ENCODE measurements at regions not wholly inside any gene's neighbourhood (a gene's known extent, or its start where the extent isn't known, plus 50 kb on each side); places are given as distances from the start of the nearest gene placed in this dataset.

DNA sequence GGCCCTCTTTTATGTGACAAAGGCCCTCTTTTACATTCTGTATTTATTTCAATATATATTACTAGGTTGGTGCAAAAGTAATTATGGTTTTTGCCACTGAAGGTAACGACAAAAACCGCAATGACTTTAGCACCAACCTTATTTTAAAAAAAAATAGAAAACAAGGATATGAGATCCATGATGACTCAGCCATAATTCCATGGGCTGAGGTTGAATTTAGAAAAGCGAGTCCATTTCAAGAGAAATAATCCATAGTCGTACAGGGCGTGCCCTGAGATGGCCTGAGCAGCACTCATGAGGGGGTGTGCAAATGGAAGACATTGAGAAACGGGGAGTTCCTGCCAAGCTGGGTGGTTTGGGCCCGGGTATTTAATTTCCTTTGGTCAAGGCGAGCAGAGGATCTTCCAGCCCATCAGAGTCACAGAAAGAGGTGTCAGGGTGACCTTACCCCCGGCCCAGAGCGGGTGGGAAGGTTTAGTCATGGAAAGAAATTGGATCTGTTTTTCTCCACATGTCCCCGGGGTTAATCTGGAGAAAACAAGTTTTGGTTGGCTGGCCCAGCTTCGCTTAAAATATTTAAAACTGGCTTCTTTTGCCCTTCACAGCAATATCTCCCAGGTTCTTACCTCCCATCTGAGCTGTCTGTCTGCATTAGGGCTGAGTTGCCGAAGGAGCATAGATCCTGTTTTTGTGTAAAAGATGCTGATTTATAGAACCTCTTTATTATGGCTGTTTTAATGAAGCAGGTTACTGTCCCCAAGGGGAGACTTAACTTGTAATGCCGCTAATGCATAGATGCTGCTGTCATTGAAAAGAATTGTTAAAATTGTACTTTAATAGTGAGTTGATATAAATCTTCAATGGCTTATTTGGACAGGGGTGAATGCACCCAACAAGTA, 255.6 kb downstream of the PREX1 start:
- no peak for DNase-seq

DNA sequence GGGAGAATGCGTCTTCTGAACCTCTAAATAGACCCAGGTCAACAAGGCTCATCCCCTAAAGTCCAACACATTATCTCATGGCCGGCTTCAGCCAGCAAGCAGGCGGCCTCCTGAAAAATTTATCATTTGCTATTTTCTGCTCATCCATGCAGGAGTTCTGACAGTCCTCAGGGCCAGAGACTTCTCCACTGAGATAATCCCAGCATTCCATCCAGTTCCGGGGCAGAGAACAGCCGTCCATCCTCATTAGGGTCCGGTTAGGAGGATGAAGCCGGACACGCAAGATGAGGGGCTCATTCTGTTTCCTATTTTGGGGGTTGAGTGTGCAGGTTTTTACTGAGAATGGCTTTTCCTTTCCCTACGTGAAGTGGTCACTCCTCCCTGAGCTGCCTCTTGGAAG, 258.1 kb downstream of the PREX1 start:
- DNase-seq, result no peak

DNA sequence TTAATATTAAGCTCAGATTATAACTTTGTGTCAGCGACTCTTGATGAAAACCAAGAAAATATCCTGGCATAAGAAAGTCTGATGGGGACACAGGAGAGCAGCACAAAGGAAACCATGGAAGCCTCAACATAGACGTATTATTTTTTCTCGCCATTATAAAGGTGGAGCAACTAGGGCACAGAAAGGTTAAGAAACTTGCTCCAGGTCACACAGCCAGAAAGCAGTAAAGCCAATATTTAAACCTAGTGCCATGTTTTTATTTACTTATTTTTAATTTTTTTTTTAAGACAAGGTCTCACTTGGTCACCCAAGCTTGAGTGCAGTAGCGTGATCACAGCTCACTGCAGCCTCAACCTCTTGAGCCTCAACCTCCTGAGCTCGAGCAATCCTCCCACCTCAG, 259.3 kb downstream of the PREX1 start:
- no peak for DNase-seq

DNA sequence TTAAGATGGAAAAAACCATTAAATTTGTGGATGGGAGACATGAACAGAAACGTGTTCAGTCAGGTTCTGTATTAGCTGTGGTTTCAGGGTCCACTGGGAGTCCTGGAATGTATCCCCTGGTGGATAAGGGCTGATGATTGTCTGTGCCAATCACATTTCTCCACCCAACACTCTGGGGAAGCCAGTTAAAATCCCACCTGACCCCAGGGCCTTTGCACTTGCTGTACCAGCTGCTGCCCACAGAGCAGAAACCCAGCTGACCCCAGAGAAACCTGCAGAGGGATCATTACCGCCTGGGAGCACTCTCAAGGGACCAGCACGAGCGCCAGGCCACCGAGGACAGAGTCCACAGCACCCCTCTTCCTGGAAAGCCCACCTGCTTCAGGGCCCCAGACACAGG, 260.7 kb downstream of the PREX1 start:
- no peak for DNase-seq

DNA sequence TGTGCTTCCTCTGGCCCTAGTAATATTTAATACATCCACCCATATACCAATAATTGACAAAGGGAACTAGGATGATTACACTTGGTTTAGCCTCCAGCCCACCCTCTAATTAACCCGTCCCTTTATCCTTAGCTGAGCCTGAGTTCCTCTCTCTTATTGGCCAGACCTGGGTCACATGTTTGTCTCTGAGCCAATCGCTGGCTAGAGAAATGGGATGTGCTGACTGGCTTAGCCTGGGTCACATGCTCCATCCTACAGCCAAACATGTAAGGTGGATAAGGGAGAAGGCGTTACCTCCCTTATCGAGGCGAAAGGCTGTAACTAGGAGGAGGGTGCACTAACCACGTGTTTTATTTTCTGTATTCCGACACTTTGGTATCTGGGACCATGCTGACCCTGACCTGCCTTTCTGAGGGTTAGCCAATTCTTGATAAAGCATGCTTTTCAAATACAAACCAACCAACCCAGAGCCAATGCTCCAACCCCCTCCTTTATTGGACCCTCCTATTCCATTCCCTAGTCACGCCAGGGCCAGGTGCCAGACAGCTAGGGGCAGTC, 262.7 kb downstream of the PREX1 start:
- DNase-seq, result no peak

DNA sequence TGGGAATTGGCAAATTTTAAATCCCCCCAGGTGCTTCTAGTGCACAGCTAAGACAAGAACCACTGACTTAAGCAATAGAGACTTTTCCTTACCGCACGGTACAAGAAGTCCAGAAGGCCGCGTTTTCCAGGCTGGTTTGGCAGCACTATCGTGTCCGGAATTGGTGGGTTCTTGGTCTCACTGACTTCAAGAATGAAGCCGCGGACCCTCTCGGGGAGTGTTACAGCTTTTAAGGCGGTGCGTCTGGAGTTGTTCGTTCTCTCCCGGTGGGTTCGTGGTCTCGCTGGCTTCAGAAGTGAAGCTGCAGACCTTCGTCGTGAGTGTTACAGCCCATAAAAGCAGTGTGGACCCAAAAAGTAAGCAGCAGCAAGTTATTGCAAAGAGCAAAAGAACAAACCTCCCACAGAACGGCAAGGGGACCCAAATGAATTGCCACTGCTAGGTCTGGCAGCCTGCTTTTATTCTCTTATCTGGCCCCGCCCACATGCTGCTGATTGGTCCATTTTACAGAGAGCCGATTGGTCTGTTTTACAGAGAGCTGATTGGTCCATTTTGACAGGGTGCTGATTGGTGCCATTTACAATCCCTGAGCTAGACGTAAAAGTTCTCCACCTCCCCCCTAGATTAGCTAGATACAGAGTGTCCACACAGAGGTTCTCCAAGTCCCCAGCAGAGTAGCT, 264.5 kb downstream of the PREX1 start:
- DNase-seq, result no peak

DNA sequence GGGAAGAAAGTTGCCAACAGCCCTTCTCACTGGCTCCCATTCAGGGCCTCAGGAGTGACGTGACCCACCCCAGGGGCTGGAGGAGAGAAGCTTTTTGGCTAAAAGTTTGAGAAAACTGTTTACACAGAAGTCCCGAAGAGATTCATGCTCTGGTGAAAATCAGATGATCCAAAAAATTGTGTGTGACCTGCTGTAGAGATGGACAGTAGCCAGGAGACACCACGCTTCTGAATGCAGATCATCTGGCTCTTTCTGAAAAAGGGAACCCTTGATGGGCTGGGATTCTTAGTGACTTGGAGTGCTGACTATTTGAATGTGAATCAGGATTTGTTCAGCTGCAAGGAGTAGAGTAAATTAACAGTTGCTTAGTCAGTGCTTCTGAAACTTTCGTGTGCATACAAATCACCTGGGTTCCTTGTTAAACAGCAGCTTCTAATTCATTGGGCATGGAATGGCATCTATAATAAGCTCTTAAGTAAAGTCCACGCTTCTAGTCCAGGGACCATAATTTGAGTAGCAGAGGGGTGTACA, 265.1 kb downstream of the PREX1 start:
- DNase-seq, result no peak

DNA sequence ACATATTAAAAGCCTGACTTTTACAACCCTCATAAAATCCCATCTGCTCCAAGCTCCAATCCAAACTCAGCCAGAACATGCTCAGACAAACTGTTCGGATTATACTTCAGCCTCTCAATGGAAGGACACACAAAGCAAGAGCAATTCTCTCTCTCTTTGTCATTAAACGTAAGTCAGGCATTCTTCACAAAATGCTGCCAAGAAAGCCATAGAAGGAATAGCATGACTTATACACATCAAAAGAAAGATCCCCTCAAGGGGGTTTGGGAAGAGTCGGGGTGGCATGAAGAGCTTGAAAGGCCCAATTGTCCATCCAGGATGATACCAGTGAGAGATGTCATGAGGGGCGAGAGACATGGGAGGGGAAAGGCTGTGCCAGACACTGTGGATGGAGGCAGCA, 268.9 kb downstream of the PREX1 start:
- no peak for DNase-seq

DNA sequence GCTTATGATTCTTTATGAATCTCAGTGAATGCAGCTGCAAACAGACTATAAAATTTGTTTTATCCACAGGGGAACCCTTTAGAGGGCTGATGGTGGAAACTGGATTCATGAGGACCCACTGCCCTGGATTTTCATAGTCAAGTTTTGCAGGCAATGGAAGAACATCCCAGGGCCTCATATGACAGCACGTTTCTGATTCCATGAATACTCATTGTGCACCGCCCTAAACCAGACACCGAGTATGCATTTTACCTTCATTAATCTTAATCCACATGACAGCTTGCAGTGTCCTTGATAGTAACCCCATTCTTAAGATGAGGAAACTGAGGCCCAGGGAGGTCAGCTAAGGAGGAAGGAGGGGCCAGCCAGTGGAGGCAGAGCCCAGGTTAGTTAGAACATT, 270.4 kb downstream of the PREX1 start:
- DNase-seq, result peak; percentile 28

DNA sequence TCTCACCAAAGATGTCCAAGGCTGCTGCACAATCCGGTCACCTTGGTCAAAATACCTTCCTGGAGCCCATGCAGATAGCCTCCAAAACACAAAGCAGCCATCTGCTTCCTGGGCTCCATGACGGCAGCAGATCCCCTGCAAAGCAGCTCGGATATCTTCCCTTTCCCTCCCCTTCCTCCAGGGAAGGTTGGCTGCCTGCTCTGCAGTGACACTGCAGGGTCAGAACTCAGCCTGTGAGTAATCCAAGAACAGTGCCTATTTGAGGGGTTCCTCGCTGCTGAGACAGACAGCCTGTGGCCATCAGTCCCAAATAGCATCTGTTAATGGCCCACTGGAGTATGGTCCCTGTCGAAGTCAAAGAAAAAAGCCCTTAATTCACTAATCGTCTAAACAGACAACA, 270.8 kb downstream of the PREX1 start:
- DNase-seq, result peak; percentile 59

DNA sequence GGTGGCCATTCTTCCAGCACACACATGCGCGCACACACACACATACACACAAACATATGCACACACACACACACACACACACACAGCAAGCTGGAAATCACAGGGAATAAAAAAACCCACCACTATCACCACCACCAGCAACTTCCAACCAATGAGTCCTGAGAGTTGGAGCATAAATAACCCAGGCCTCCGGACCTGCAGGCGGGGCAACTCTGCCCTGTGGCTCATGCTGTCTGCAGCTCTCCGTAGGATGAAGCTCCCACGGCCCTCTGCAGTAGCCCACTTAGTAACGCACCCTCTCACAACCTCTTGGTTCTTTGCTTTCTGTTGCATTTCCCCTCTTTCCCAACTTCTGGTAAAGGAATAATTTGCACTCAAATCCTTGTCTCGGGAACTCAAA, 275.2 kb downstream of the PREX1 start:
- no peak for DNase-seq

DNA sequence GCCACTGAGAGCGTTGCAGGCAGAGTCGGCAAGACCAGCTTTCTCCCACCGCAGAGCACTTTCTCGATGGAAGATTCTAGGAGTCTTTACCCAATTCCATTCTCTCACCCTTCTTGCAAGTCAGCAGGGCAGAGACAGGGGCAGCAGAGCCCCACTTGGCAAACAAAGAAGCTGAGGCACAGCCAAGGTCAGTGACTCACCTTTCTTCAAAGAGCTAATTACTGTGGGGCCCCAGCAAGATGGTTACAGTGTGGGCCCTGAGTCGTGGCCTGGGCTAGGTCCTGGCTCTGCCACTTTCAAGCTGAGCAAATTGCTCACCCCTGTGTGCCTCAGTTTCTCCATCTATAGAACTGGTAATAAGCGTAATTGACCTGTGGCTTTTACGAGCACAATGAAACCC, 277.0 kb downstream of the PREX1 start:
- DNase-seq, result no peak

DNA sequence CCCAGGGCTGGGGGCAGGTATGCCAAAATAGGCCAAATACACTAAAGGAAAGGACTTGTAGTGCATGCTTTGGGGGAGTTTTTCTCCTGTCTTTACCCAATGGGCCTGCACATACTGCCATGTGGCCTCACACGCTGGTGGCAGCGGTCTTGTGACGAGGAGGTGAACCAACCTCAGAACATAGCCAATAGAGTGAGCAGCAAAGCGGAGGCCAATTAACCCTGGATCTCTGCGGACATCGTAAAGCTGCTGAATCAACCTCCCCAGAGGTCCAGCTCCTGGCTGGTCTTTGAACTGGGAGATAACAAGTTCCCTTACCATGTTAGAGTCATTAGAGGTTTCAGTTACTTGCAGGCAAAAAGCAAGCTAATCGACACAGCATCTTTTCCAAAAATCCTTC, 280.1 kb downstream of the PREX1 start:
- no peak for DNase-seq

DNA sequence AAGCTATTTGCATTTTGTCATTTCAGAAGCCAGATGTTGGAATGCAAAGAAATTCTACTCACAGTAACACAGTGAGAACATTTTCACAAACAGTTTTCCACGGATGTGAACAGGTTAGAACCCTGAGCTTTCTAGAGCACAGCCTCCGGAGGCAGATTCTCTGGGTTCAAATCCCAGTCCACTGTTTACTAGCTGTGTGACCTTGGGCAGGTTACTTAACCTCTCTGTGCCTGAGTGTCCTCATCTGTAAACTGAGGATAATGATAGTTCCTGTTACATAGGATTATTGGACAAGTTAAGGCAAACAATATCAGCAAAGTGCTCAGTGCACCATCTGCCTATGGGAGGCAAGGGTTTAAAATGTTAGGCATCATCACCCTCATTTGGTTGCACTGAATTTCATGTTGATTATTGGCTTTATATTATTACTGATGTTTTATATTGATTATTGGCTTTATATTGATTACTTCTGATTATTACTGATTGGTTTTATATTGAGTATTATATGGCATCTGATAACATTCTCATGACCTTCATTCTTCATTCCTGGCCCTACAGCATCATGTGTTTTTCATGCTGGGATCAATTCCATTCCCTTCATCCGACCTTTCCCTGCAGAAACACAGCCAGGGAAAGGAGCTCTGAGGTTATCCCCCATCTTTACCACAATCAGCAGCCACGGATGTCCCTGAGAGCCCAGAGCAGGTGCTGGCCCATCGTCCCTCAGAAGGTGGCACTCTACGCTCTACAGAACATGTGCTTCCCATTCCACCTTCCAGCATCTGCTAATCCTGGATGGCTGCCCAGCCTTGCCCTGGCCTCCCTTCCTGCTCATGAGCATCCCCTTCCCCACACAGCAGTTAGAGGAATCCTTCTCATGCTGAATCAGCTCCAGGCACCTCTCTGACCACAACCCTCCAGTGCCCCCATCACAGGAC, 283.1 kb downstream of the PREX1 start:
- peak; percentile 92 for DNase-seq

DNA sequence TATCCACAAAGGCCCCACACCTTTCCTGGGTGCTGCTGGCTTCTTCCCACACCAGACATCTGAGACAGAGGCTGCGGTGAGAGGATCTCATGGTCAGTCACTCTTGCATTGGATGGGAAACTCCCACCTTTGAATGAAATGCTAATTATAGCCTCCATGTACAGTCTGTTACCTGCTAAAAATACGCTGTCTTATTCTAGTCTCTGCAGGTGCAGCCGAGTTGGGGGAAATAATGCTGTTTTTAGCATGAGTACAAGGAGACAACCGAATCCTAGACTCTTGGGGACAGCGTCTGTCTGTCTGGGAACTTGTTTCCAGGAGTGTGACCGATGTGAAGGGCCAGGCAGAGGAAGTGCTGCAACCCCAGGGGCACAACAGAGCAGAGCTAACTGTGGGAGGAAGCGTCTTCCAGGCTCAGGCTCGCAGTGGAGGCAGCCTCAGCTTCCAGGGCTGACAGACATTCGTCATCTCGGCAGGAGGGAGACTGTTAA, 286.2 kb downstream of the PREX1 start:
- DNase-seq, result no peak

DNA sequence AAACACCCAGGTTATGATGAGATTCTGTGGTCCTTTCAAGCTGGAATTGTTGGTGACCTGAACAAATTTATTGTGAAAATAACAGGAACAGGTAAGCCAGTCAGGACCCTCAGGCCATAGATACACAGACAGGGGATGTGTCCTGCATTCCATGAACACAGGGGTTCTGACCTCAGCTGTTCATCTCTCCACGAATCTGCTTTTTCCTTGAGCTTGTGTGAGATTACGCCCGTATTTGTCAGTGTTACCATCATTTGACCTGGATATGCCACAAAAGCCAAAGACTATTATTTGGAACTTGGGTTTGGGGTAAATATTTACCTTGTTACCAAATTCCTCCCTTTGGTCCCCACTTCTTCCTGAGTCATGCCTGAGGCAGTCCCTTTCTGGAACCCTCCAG, 288.9 kb downstream of the PREX1 start:
- DNase-seq, result no peak

DNA sequence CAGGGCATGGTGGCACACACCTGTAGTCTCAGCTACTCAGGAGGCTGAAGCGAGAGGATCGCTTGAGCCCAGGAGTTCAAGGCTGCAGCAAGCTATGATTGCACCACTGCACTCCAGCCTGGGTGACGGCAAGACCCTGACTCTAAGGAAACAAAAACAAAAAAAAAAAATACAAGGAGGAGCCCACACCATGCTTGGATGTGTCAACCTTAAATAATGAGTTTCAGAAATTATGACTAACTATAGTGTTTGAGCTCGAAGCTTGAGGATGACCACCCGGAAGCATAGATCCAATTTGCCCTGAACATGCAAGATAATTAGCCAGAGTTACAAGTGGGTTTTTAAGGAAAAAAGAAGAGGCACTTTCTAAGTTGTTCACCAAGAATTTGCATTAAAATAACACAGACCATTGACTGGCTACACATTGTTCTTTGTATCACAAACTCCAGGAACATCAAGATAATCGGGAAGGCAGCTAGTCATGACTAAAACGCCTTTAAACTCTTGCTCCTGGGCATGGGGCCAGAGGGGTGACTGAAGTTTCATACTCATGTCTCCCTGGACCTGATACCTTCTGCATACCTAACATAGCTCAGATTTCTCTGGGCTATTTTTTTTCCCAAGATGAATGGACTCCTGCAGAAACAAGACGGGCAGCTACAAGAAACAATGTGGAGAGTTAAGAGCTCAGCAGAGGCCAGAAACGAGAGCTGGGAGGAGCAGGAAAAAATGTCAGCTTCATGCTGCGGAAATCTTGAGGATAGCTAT, 289.6 kb downstream of the PREX1 start:
- no peak for DNase-seq

DNA sequence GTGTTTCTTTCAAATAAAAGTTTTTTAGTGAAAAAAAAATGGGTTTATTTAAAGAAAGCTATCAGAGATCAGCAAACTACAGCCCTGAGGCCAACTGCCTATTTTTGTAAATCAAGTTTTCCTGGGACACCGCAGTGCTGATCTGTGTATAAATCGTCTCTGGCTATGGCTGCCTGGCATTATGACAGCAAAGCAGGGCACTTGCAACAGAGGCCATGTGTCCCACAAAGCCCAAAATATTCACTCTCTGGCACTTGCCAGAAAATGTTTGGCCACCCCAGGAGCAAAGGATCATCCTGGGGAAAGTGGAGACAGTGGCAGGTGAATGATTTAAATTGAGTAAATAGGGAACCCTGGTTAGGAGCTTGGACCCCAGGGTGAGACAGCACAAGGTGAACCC, 291.6 kb downstream of the PREX1 start:
- DNase-seq, result no peak

DNA sequence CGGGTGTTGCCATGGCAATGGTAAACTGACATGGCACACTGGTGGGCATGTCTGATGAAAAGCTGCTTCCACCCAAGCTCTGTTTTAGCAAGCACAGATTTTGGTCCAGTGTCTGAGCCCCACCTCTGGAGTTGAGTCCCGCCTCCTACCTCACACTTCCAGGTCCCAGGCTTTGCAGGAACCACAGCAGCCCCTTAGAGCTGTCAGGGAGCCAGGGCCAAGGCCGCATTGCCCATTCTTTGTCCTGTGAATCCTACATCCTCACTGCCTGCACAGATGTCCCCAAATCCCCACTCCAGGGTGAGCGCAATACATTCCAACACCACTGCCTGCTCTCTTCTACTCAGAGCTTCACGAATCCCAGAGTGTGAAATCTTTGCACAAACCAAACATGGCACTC, 292.2 kb downstream of the PREX1 start:
- DNase-seq, result no peak

DNA sequence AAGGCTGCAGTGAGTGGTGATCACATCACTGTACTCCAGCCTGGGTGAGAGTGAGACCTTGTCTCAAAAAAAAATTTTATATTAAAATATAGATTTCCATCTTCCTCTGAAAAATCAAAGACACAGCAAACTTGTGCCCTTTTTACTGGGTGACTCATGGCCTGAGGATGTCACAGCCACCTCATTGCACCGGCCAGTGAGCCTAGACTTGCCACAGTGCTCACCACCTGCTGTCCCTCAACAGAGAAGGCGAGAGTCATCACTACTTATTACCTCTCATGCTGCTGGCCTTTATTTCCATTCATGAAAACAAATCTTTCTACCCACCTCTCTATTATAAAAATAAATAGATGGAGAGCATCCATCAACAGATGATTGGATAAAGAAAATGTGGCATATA, 295.8 kb downstream of the PREX1 start:
- DNase-seq, result no peak

DNA sequence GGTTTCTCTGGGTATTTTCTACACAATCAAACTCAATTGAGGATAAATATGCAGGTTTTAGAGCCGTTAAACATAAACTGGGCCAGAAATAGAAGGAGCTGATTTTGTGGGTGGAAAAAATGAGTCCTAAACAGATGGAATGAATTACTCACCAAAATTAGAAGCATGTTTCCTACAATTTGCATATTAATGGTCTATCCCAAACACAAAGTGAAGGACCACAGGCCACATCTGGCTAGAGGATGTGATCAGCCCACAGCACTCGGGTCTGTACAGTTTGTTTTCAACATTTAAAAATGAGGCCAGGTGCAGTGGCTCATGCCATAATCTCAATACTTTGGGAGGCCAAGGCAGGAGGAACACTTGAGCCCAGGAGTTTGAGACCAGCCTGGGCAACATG, 296.3 kb downstream of the PREX1 start:
- DNase-seq, result no peak

DNA sequence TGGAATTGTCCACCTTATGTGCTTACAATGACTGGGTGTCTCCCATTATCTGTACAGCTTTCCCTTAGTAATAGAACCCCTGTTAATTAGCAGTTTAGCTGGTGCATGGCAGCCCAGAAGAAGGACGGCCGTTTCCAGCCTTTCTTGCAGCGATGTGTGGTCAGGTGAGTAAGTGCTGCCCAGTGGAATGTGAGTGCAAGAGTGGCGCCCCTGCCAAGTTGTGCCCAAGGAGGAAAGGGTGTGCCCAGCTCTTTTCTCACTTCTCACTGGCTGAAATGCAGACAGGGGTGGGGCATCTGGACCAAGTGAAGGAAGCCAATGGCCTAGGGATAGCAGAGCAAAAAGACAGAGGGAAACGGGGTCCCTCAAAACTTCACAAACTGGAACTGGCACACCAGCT, 296.8 kb downstream of the PREX1 start:
- DNase-seq, result no peak

Measured in NCI-H1694 treated with DMSO at 0.1 percent for 48 hours (cell line).